Bronchial epithelial cell (primary cell): ENCODE measurements at regions not wholly inside any gene's neighbourhood (a gene's known extent, or its start where the extent isn't known, plus 50 kb on each side); places are given as distances from the start of the nearest gene placed in this dataset.

Experiments
- DNase-seq: peaks from one replicate; pipeline ENCODE4 v3.0.0-alpha.2; 2010; ENCODE audit warnings: low read depth
- FAIRE-seq: peaks from 2 replicates; lab custom pipeline; 2011; peaks lifted over from hg19 to GRCh38; lab: Jason Lieb, UNC
- H3K27me3 ChIP-seq: 2 replicates; pipeline ENCODE4 v1.5.1; 2011; ENCODE audit warnings: low read length; ENCODE audit not compliant: control insufficient read depth, insufficient read depth
- H3K36me3 ChIP-seq: 2 replicates; pipeline ENCODE4 v1.5.1; 2011; ENCODE audit warnings: low read length; ENCODE audit not compliant: control insufficient read depth, insufficient read depth
- H3K4me3 ChIP-seq: 2 replicates; pipeline ENCODE4 v1.5.1; 2011; ENCODE audit warnings: mild to moderate bottlenecking, low read depth, low read length, control low read depth
- TF ChIP-seq, protein P1 (sequence below): IDR thresholded peaks from 2 replicates; pipeline ENCODE4 v1.5.1; 2011; ENCODE audit warnings: mild to moderate bottlenecking, moderate library complexity, low read length, control low read depth, inconsistent platforms; ENCODE audit not compliant: insufficient read depth, severe bottlenecking

DNA sequence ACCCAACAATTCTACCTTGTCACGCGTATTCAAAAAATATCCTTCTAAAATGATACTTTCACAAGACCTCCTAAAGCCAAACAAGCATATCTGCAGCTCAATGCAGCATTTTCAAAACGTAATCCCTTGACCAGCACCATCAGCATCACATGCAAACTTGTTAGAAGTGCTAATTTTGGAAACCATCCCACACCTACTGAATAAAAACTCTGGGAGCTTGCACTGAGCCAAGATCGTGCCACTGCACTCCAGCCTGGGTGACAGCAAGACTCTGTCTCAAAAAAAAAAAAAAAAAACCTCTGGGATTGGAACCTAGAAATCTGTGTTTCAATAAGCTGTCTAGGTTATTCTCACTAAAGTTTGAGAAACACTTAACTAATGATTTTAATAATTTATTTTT, 223.3 kb upstream of the CCDC54 start:
- DNase-seq, result no peak
- Histone ChIP-seq H3K36me3 (no peaks in the 10 kb centered on the region), H3K4me3 (no peak overlapping the region), H3K27me3 (no peaks in the 10 kb centered on the region)
- TF ChIP-seq, protein P1, sequence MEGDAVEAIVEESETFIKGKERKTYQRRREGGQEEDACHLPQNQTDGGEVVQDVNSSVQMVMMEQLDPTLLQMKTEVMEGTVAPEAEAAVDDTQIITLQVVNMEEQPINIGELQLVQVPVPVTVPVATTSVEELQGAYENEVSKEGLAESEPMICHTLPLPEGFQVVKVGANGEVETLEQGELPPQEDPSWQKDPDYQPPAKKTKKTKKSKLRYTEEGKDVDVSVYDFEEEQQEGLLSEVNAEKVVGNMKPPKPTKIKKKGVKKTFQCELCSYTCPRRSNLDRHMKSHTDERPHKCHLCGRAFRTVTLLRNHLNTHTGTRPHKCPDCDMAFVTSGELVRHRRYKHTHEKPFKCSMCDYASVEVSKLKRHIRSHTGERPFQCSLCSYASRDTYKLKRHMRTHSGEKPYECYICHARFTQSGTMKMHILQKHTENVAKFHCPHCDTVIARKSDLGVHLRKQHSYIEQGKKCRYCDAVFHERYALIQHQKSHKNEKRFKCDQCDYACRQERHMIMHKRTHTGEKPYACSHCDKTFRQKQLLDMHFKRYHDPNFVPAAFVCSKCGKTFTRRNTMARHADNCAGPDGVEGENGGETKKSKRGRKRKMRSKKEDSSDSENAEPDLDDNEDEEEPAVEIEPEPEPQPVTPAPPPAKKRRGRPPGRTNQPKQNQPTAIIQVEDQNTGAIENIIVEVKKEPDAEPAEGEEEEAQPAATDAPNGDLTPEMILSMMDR, result no peak
- FAIRE-seq, result no peak

GRCh38 chr3:107172411-107172810, 204.8 kb upstream of the CCDC54 start:
- TF ChIP-seq, protein P1, result no peak
- no peak for DNase-seq
- FAIRE-seq, result no peak
- Histone ChIP-seq H3K36me3 (no peaks in the 10 kb centered on the region), H3K4me3 (no peak overlapping the region), H3K27me3 (no peaks in the 10 kb centered on the region)

DNA sequence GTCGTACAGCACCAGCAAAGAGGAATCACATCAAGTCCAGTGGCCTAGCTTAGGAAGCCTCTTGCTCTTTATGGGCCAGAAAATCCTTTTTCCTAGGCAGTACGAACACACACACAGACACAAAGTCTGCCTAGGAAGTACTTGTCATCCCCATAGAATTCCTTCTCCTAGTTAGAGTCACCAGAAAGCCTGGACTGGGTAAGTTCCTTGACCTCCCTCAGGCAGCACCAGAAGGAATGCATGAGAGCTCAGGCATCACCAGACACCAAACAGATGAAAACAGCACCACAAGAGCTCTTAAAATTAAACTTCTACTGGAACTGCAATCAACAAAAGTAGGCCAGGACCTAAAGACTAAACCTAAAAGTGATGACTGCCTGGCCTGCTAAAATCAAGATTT, 192.9 kb upstream of the CCDC54 start:
- no peak overlapping the region for H3K4me3 ChIP-seq
- TF ChIP-seq, protein P1, result no peak
- no peaks in the 10 kb centered on the region for H3K36me3 ChIP-seq
- DNase-seq, result no peak
- H3K27me3 ChIP-seq, result no peaks in the 10 kb centered on the region
- no peak for FAIRE-seq

DNA sequence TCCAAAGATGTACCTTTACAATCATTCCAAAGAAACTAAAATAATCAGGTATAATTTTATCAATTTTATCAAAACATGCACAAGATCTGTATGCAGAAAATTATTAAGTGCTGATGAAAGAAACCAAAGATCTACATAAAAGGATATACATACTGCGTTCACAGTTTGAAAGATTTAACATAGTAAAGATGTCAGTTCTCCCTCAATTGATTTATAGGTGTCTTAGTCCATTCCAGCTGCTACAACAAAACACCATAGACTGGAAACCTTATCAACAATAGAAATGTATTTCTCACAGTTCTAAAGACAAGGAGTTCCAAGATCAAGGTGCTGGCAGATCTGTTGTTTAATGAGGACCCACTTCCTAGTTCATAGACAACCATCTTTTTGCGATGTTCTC, 189.0 kb upstream of the CCDC54 start:
- TF ChIP-seq, protein P1, result no peak
- Histone ChIP-seq H3K36me3 (no peaks in the 10 kb centered on the region), H3K27me3 (no peaks in the 10 kb centered on the region), H3K4me3 (no peak overlapping the region)
- FAIRE-seq (no peak), DNase-seq (no peak)

DNA sequence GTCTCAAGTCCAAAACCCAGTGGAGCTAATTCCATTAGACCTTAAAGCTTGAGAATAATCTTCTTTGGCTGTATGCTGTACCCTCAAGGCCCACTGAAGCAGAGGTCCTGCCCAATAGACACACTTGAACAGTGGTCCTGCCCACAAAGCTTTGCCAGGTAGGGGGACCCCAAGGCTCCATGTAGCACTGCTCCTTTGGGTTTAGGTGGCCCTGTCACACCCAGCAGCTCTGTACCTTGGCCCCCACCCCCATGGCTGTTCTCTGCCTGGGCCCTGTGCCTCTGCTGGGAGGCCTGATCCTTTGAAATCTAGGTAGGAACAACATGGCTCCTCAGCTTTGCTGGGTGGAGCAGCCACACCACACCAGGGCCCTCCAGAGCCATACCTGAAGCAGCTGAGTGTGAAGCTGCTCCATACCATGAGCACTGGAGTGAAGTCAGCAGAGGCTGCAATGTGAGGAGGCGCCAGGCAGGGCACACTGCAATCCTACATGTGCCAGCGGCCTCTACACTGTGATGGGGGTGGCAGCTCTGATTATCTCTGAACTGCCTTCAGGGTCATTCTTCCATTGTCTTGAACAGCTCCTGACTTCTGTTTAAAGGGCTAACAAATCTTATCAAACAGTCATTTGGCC, 188.0 kb upstream of the CCDC54 start:
- no peaks in the 10 kb centered on the region for H3K36me3 ChIP-seq
- no peaks in the 10 kb centered on the region for H3K27me3 ChIP-seq
- no peak overlapping the region for H3K4me3 ChIP-seq
- FAIRE-seq (no peak), DNase-seq (no peak)
- TF ChIP-seq, protein P1, result no peak

DNA sequence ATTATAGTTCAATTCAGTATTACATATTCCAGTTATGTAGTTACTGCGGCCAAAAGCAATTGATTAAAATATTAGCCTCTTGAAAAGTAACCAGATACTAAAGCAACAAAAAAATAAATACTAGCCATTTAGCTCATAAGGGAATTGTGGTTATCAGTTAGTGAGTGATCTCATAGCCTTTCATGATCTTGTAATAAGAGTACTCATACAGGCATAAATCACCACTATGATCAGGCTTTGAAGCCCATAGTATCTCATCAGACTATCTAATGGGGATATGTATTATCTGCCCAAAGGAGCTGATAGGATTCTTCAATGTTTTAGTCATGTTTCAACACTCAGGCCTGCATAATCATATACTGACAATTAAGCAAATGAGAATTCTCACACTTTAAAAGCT, 184.1 kb upstream of the CCDC54 start:
- DNase-seq (no peak), FAIRE-seq (no peak)
- H3K27me3 ChIP-seq, result no peaks in the 10 kb centered on the region
- H3K36me3 ChIP-seq, result no peaks in the 10 kb centered on the region
- TF ChIP-seq, protein P1, result no peak
- H3K4me3 ChIP-seq, result no peak overlapping the region
